ENCODE measurements at regions not wholly inside any gene's neighbourhood (a gene's known extent, or its start where the extent isn't known, plus 50 kb on each side); places are given as distances from the start of the nearest gene placed in this dataset.

- no peaks in the 10 kb centered on the region for H3K9me3 ChIP-seq (ENCODE audit: low read length)
- no peak overlapping the region for H3K4me3 ChIP-seq (ENCODE audit: low read length)
- H3K79me2 ChIP-seq (replicated peaks; ENCODE audit: insufficient read depth, low read length), result no peaks in the 10 kb centered on the region
- peak overlapping the region; percentile 1 for H2AFZ ChIP-seq (ENCODE audit: low read depth, low read length)
- peak overlapping the region; percentile 9 for H3K9ac ChIP-seq (ENCODE audit: low read length)
- H4K20me1 ChIP-seq (ENCODE audit: insufficient read depth), result no peaks in the 10 kb centered on the region
- no peaks in the 10 kb centered on the region for H3K36me3 ChIP-seq (ENCODE audit: insufficient read depth, low read length)
- TF ChIP-seq TAF1 (IDR thresholded peaks at IDR 0.05; ENCODE audit: low read depth) (no peak), CTCF (IDR thresholded peaks at IDR 0.05; ENCODE audit: poor library complexity, severe bottlenecking) (peak; percentile 95), MXI1 (conservative IDR thresholded peaks at IDR 0.05; ENCODE audit: poor library complexity, severe bottlenecking) (peak; percentile 32), RAD21 (conservative IDR thresholded peaks at IDR 0.05) (peak; percentile 95), POLR2AphosphoS5 (IDR thresholded peaks at IDR 0.05) (no peak), EP300 (conservative IDR thresholded peaks at IDR 0.05; ENCODE audit: poor library complexity, severe bottlenecking) (peak; percentile 38), REST (IDR thresholded peaks at IDR 0.05; ENCODE audit: borderline replicate concordance) (peak; percentile 44), SMC3 (conservative IDR thresholded peaks at IDR 0.05; ENCODE audit: poor library complexity) (peak; percentile 92), EZH2 (IDR thresholded peaks at IDR 0.05; ENCODE audit: borderline replicate concordance, insufficient read depth, low read length, poor library complexity, severe bottlenecking) (no peak)
- H3F3A ChIP-seq (ENCODE audit: insufficient read depth, low read length, poor library complexity, severe bottlenecking), result no peaks in the 10 kb centered on the region
- no peaks in the 10 kb centered on the region for H3K27me3 ChIP-seq (ENCODE audit: insufficient read depth, low read depth, low read length)
- H3K27ac ChIP-seq (ENCODE audit: low read length), result peak overlapping the region; percentile 64
- H3K4me2 ChIP-seq (ENCODE audit: low read length), result no peak overlapping the region
- H3K9me2 ChIP-seq (ENCODE audit: insufficient read depth, low read length), result no peaks in the 10 kb centered on the region
Measured at GRCh38 chr17:69607162-69607834, 192.8 kb downstream of the MAP2K6 start.

GRCh38 chr17:69608141-69608540, 193.6 kb downstream of the MAP2K6 start:
- H3K27ac ChIP-seq (ENCODE audit: low read length), result peak overlapping the region; percentile 64
- H2AFZ ChIP-seq (ENCODE audit: low read depth, low read length), result no peak overlapping the region
- TF ChIP-seq SMC3 (conservative IDR thresholded peaks at IDR 0.05; ENCODE audit: poor library complexity), result no peak
- no peak for TF ChIP-seq EZH2 (IDR thresholded peaks at IDR 0.05; ENCODE audit: borderline replicate concordance, insufficient read depth, low read length, poor library complexity, severe bottlenecking)
- TF ChIP-seq EP300 (conservative IDR thresholded peaks at IDR 0.05; ENCODE audit: poor library complexity, severe bottlenecking), result no peak
- no peak for TF ChIP-seq RAD21 (conservative IDR thresholded peaks at IDR 0.05)
- no peak for TF ChIP-seq POLR2AphosphoS5 (IDR thresholded peaks at IDR 0.05)
- TF ChIP-seq MXI1 (conservative IDR thresholded peaks at IDR 0.05; ENCODE audit: poor library complexity, severe bottlenecking), result no peak
- TF ChIP-seq TAF1 (IDR thresholded peaks at IDR 0.05; ENCODE audit: low read depth), result no peak
- no peak for TF ChIP-seq CTCF (IDR thresholded peaks at IDR 0.05; ENCODE audit: poor library complexity, severe bottlenecking)

More at GRCh38 chr17:69608141-69608540, 193.6 kb downstream of the MAP2K6 start:
- no peaks in the 10 kb centered on the region for H3K9me3 ChIP-seq (ENCODE audit: low read length)
- H3K79me2 ChIP-seq (replicated peaks; ENCODE audit: insufficient read depth, low read length), result no peaks in the 10 kb centered on the region
- no peaks in the 10 kb centered on the region for H3K27me3 ChIP-seq (ENCODE audit: insufficient read depth, low read depth, low read length)
- H3K9ac ChIP-seq (ENCODE audit: low read length), result no peak overlapping the region
- no peak overlapping the region for H3K4me3 ChIP-seq (ENCODE audit: low read length)
- no peaks in the 10 kb centered on the region for H3F3A ChIP-seq (ENCODE audit: insufficient read depth, low read length, poor library complexity, severe bottlenecking)
- no peaks in the 10 kb centered on the region for H4K20me1 ChIP-seq (ENCODE audit: insufficient read depth)
- no peak overlapping the region for H3K4me2 ChIP-seq (ENCODE audit: low read length)
- H3K9me2 ChIP-seq (ENCODE audit: insufficient read depth, low read length), result no peaks in the 10 kb centered on the region
- H3K36me3 ChIP-seq (ENCODE audit: insufficient read depth, low read length), result no peaks in the 10 kb centered on the region
